HepG2 (cell line): ENCODE measurements at regions not wholly inside any gene's neighbourhood (a gene's known extent, or its start where the extent isn't known, plus 50 kb on each side); places are given as distances from the start of the nearest gene placed in this dataset.

Source experiments
- ATAC-seq: fragments of 200-7000 bp; cut with Tn5 transposase; 3 replicates; pipeline ENCODE4 v1.9.1; 2020; ENCODE audit warnings: mild to moderate bottlenecking, moderate library complexity
- BruUV-seq: library from RNA; stranded (reverse); fragments of 400-500 nt; replicated peaks from 2 replicates; lab custom pipeline; 2021; lab: Mats Ljungman, UMichigan
- CTCF ChIA-PET: fragments of 300-600 bp; formaldehyde crosslinking; extraction: SDS; loops from one replicate; lab custom pipeline; 2021; ENCODE audit warnings: low total read pairs, inconsistent platforms, low intra/inter-chr PET ratio; lab: Yijun Ruan, JAX
- POLR2A ChIA-PET: fragments of 350-600 bp; sonication (Branson Sonifier 250); formaldehyde crosslinking; loops from one replicate; lab custom pipeline; 2020; ENCODE audit warnings: antibody characterized with exemption, inconsistent platforms; lab: Yijun Ruan, JAX
- DNase-seq: peaks from one replicate; pipeline ENCODE4 v3.0.0-alpha.2; 2015; ENCODE audit warnings: low spot score
- FAIRE-seq: peaks from 3 replicates; lab custom pipeline; 2011; peaks lifted over from hg19 to GRCh38; lab: Jason Lieb, UNC
- H2AFZ ChIP-seq: one replicate; pipeline ENCODE4 v1.6.1; 2011; ENCODE audit warnings: low read length, inconsistent platforms
- H3K27ac ChIP-seq: fragments of 300-600 bp; 3 replicates; pipeline ENCODE4 v1.8.0; 2011; ENCODE audit warnings: mixed run types, mild to moderate bottlenecking, mixed read lengths, low read length, inconsistent platforms; ENCODE audit not compliant: insufficient read depth; ENCODE audit errors: extremely low read length
- H3K27me3 ChIP-seq, 2 experiments: fragments of 200-600 bp in 1 of 2; 2 replicates in 1 of 2; 3 replicates in 1 of 2; pipeline versions ENCODE4 v1.6.0 to v1.8.0; 2011; ENCODE audit warnings: low read length in 2 of 2, mild to moderate bottlenecking in 2 of 2, moderate library complexity in 2 of 2, inconsistent platforms in 1 of 2; ENCODE audit not compliant: insufficient read depth in 2 of 2, control insufficient read depth in 1 of 2
- H3K36me3 ChIP-seq, 2 experiments: fragments of 200-600 bp in 1 of 2; replicated peaks in 1 of 2; 2 replicates in 1 of 2; 3 replicates in 1 of 2; pipeline versions ENCODE4 v1.5.1 to v1.8.0; 2011; ENCODE audit warnings: low read length in 2 of 2, inconsistent platforms in 1 of 2; ENCODE audit not compliant: insufficient read depth in 2 of 2, control insufficient read depth in 1 of 2
- H3K4me1 ChIP-seq: 2 replicates; pipeline ENCODE4 v1.5.1; 2012; ENCODE audit warnings: low read length, inconsistent platforms; ENCODE audit not compliant: insufficient read depth
- H3K4me2 ChIP-seq: 2 replicates; pipeline ENCODE4 v1.6.0; 2011; ENCODE audit warnings: low read depth, low read length, inconsistent platforms
- H3K4me3 ChIP-seq, 3 experiments: fragments of 200-600 bp in 1 of 3; sonication (generic), shearing (Covaris generic) in 1 of 3; replicated peaks in 1 of 3; 2 replicates each; pipeline ENCODE4 v1.5.1; 2011 to 2016; ENCODE audit warnings: low read length in 3 of 3, inconsistent platforms in 2 of 3, low read depth in 2 of 3, mild to moderate bottlenecking in 2 of 3, control low read depth in 1 of 3, mixed read lengths in 1 of 3; ENCODE audit not compliant: insufficient read depth in 1 of 3
- H3K79me2 ChIP-seq: one replicate; pipeline ENCODE4 v1.6.1; 2011; ENCODE audit warnings: low read length, inconsistent platforms; ENCODE audit not compliant: insufficient read depth
- H3K9ac ChIP-seq: 2 replicates; pipeline ENCODE4 v1.6.0; 2011; ENCODE audit warnings: mild to moderate bottlenecking, low read depth, low read length, inconsistent platforms; ENCODE audit not compliant: insufficient read depth
- H3K9me3 ChIP-seq: 2 replicates; pipeline ENCODE4 v1.5.1; 2012; ENCODE audit warnings: mild to moderate bottlenecking, low read length
- H4K20me1 ChIP-seq: 2 replicates; pipeline ENCODE4 v1.6.0; 2011; ENCODE audit warnings: inconsistent platforms, mild to moderate bottlenecking, low read length, moderate library complexity; ENCODE audit not compliant: insufficient read depth
- ATF7-NPFF ChIP-seq: sonication (generic); formaldehyde crosslinking; IDR thresholded peaks from 2 replicates; pipeline ENCODE4 v1.8.1; 2023; ENCODE audit warnings: mild to moderate bottlenecking, low read depth, missing genetic modification reagents, moderate library complexity
- CAMTA2 ChIP-seq: sonication (generic); formaldehyde crosslinking; IDR thresholded peaks from 2 replicates; pipeline ENCODE4 v1.4.0; 2020; ENCODE audit warnings: mild to moderate bottlenecking, missing genetic modification reagents, borderline replicate concordance
- DRAP1 ChIP-seq: IDR thresholded peaks from 2 replicates; pipeline ENCODE4 v1.6.1; 2016; ENCODE audit warnings: missing genetic modification reagents, missing compliant biosample characterization
- ESRRA ChIP-seq: sonication (generic); formaldehyde crosslinking; IDR thresholded peaks from 2 replicates; pipeline ENCODE4 v1.5.1; 2020; ENCODE audit warnings: mild to moderate bottlenecking, low read depth, missing genetic modification reagents
- GABPB1 ChIP-seq: IDR thresholded peaks from 2 replicates; pipeline ENCODE4 v1.6.1; 2016; ENCODE audit warnings: mild to moderate bottlenecking, missing genetic modification reagents, moderate library complexity, missing compliant biosample characterization
- GATAD1 ChIP-seq: IDR thresholded peaks from 2 replicates; pipeline ENCODE4 v1.6.1; 2016; ENCODE audit warnings: missing genetic modification reagents, missing compliant biosample characterization
- NFE2 ChIP-seq: sonication (generic); formaldehyde crosslinking; IDR thresholded peaks from 2 replicates; pipeline ENCODE4 v1.4.0; 2020; ENCODE audit warnings: missing genetic modification reagents
- TBX2 ChIP-seq: sonication (generic); formaldehyde crosslinking; IDR thresholded peaks from 2 replicates; pipeline ENCODE4 v1.5.0; 2020; ENCODE audit warnings: missing genetic modification reagents, mild to moderate bottlenecking, borderline replicate concordance
- TFDP1 ChIP-seq: IDR thresholded peaks from 2 replicates; pipeline ENCODE4 v1.6.1; 2016; ENCODE audit warnings: missing compliant biosample characterization, missing genetic modification reagents, borderline replicate concordance
- ZMYM3 ChIP-seq: sonication (generic); formaldehyde crosslinking; IDR thresholded peaks from 2 replicates; pipeline ENCODE4 v1.5.1; 2020; ENCODE audit warnings: mild to moderate bottlenecking, missing genetic modification reagents
- ZNF101 ChIP-seq: sonication (generic); formaldehyde crosslinking; IDR thresholded peaks from 2 replicates; pipeline ENCODE4 v1.4.0; 2020; ENCODE audit warnings: mild to moderate bottlenecking, low read depth, missing genetic modification reagents, borderline replicate concordance
- ZNF20 ChIP-seq: sonication (generic); formaldehyde crosslinking; IDR thresholded peaks from 2 replicates; pipeline ENCODE4 v1.4.0; 2020; ENCODE audit warnings: mild to moderate bottlenecking, moderate library complexity, missing genetic modification reagents
- ZNF296 ChIP-seq: sonication (generic); formaldehyde crosslinking; conservative IDR thresholded peaks from 2 replicates; pipeline ENCODE4 v1.5.0; 2020; ENCODE audit warnings: mild to moderate bottlenecking, missing genetic modification reagents
- ZNF550 ChIP-seq: sonication (generic); formaldehyde crosslinking; IDR thresholded peaks from 2 replicates; pipeline ENCODE4 v1.4.0; 2020; ENCODE audit warnings: mild to moderate bottlenecking, missing genetic modification reagents, borderline replicate concordance
- ZNF660 ChIP-seq: sonication (generic); formaldehyde crosslinking; IDR thresholded peaks from 2 replicates; pipeline ENCODE4 v1.5.1; 2020; ENCODE audit warnings: mild to moderate bottlenecking, low read depth, missing genetic modification reagents, borderline replicate concordance
- ZNF777 ChIP-seq: sonication (generic); formaldehyde crosslinking; IDR thresholded peaks from 2 replicates; pipeline ENCODE4 v1.4.0; 2020; ENCODE audit warnings: missing genetic modification reagents
- ZNF839 ChIP-seq: sonication (generic); formaldehyde crosslinking; IDR thresholded peaks from 2 replicates; pipeline ENCODE4 v1.4.0; 2020; ENCODE audit warnings: missing genetic modification reagents, mild to moderate bottlenecking, borderline replicate concordance
- WGBS: methylation state at CpG from one replicate; pipeline ENCODE4 v1.1.6; 2017; ENCODE audit warnings: low lambda C conversion rate; 5-methylcytosine and 5-hydroxymethylcytosine counted together
- in situ Hi-C: cut with HindIII; loops from 2 replicates; pipeline ENCODE4 v1.10.0; 2017; ENCODE audit warnings: low pct_unique_long_range_greater_than_20kb; ENCODE audit not compliant: extremely low pct_ligation_motif_present
- intact Hi-C: fragments of 100-400 bp; cut with micrococcal nuclease; formaldehyde crosslinking; loops from one replicate; pipeline ENCODE4 v1.10.0; 2022; ENCODE audit not compliant: unreplicated experiment

GRCh38 chr10:10849306-10849705 is 168.4 kb upstream of the CELF2 start:
- in situ Hi-C loops = no loop called here
- no peak for DNase-seq
- Histone ChIP-seq H3K4me1 (no peaks in the 10 kb centered on the region), H3K9ac (no peak overlapping the region), H2AFZ (no peak overlapping the region), H3K4me2 (no peak overlapping the region)
- 3% methylated on average over 4 of the region's 4 CpGs for WGBS
- CTCF ChIA-PET = no interaction called here
- POLR2A ChIA-PET = no interaction called here
- no peak for FAIRE-seq
- TF ChIP-seq TBX2 (CRISPR knock-in tag) = no peak
- no peak for TF ChIP-seq GABPB1 (CRISPR knock-in tag)
- no peak for TF ChIP-seq DRAP1 (CRISPR knock-in tag)
- TF ChIP-seq, all 625 proteins: peak for 0
- H3K79me2 ChIP-seq = no peaks in the 10 kb centered on the region
- no peak overlapping the region for H3K27ac ChIP-seq
- no TSS peak for BruUV-seq
- H3K4me3 ChIP-seq = no peak overlapping the region
- no peaks in the 10 kb centered on the region for H3K36me3 ChIP-seq
- ATAC-seq = no peak
- no peaks in the 10 kb centered on the region for H3K27me3 ChIP-seq
- intact Hi-C loops = no loop called here
- no peaks in the 10 kb centered on the region for H3K9me3 ChIP-seq
- H4K20me1 ChIP-seq = no peaks in the 10 kb centered on the region

GRCh38 chr10:10850214-10850613 is 167.5 kb upstream of the CELF2 start:
- Histone ChIP-seq H3K36me3 (no peaks in the 10 kb centered on the region), H2AFZ (no peak overlapping the region), H3K27me3 (no peaks in the 10 kb centered on the region), H3K79me2 (no peaks in the 10 kb centered on the region), H3K9me3 (0 out of 2 replicates have a peak, but pooled peaks cover 2% of the 10 kb centered on the region), H3K4me1 (no peaks in the 10 kb centered on the region), H4K20me1 (no peaks in the 10 kb centered on the region), H3K9ac (no peak overlapping the region), H3K27ac (no peak overlapping the region), H3K4me3 (no peak overlapping the region), H3K4me2 (no peak overlapping the region)
- no TSS peak for BruUV-seq
- DNase-seq (no peak), FAIRE-seq (no peak), ATAC-seq (no peak)
- POLR2A ChIA-PET = no interaction called here
- TF ChIP-seq ZMYM3 (CRISPR knock-in tag) (no peak), TFDP1 (CRISPR knock-in tag) (no peak), NFE2 (no peak), ZNF660 (CRISPR knock-in tag) (no peak), CAMTA2 (CRISPR knock-in tag) (no peak), ZNF777 (no peak), GATAD1 (CRISPR knock-in tag) (no peak), ZNF101 (CRISPR knock-in tag) (no peak), ZNF550 (CRISPR knock-in tag) (no peak), ZNF839 (CRISPR knock-in tag) (no peak), ATF7-NPFF (CRISPR knock-in tag) (no peak), ZNF20 (no peak), ESRRA (no peak), ZNF296 (CRISPR knock-in tag) (no peak)
- 37% methylated on average over 3 of the region's 3 CpGs for WGBS
- CTCF ChIA-PET = no interaction called here
- intact Hi-C loops (no loop called here), in situ Hi-C loops (no loop called here)
